ENCODE measurements at regions not wholly inside any gene's neighbourhood (a gene's known extent, or its start where the extent isn't known, plus 50 kb on each side); places are given as distances from the start of the nearest gene placed in this dataset.

- Histone ChIP-seq H3F3A (replicated peaks; ENCODE audit: low read depth) (no peaks in the 10 kb centered on the region), H3K36me3 (ENCODE audit: insufficient read depth) (no peaks in the 10 kb centered on the region), H3K9me2 (ENCODE audit: insufficient read depth) (peaks cover under 1% of the 10 kb centered on the region; the same call in 1 of the 2 replicates), H4K20me1 (replicated peaks; ENCODE audit: insufficient read depth) (no peaks in the 10 kb centered on the region), H3K79me2 (replicated peaks; ENCODE audit: insufficient read depth) (no peaks in the 10 kb centered on the region), H3K27ac (ENCODE audit: low read depth) (no peak overlapping the region), H3K4me3 (no peak overlapping the region), H3K27me3 (ENCODE audit: insufficient read depth) (no peaks in the 10 kb centered on the region), H2AFZ (no peak overlapping the region), H3K4me1 (ENCODE audit: insufficient read depth) (no peaks in the 10 kb centered on the region), H3K4me2 (no peak overlapping the region)
- ATAC-seq (no peak), DNase-seq (ENCODE audit: low spot score) (no peak)
- H3K9me3 Mint-ChIP-seq = peaks cover 2% of the 10 kb centered on the region; the same call in 2 of the 3 replicates
- no peaks in the 10 kb centered on the region for H3K4me1 Mint-ChIP-seq
- H3K4me3 Mint-ChIP-seq = no peak overlapping the region
- H3K27ac Mint-ChIP-seq = no peak overlapping the region
- TF ChIP-seq ZNF114 (CRISPR knock-in tag; IDR thresholded peaks at IDR 0.05) = no peak
- no peak for TF ChIP-seq NANOG (IDR thresholded peaks at IDR 0.05; ENCODE audit: borderline replicate concordance)
- no peak for TF ChIP-seq CTCF (conservative IDR thresholded peaks at IDR 0.05; ENCODE audit: low read depth in 2 of 2)
- TF ChIP-seq, protein P1, sequence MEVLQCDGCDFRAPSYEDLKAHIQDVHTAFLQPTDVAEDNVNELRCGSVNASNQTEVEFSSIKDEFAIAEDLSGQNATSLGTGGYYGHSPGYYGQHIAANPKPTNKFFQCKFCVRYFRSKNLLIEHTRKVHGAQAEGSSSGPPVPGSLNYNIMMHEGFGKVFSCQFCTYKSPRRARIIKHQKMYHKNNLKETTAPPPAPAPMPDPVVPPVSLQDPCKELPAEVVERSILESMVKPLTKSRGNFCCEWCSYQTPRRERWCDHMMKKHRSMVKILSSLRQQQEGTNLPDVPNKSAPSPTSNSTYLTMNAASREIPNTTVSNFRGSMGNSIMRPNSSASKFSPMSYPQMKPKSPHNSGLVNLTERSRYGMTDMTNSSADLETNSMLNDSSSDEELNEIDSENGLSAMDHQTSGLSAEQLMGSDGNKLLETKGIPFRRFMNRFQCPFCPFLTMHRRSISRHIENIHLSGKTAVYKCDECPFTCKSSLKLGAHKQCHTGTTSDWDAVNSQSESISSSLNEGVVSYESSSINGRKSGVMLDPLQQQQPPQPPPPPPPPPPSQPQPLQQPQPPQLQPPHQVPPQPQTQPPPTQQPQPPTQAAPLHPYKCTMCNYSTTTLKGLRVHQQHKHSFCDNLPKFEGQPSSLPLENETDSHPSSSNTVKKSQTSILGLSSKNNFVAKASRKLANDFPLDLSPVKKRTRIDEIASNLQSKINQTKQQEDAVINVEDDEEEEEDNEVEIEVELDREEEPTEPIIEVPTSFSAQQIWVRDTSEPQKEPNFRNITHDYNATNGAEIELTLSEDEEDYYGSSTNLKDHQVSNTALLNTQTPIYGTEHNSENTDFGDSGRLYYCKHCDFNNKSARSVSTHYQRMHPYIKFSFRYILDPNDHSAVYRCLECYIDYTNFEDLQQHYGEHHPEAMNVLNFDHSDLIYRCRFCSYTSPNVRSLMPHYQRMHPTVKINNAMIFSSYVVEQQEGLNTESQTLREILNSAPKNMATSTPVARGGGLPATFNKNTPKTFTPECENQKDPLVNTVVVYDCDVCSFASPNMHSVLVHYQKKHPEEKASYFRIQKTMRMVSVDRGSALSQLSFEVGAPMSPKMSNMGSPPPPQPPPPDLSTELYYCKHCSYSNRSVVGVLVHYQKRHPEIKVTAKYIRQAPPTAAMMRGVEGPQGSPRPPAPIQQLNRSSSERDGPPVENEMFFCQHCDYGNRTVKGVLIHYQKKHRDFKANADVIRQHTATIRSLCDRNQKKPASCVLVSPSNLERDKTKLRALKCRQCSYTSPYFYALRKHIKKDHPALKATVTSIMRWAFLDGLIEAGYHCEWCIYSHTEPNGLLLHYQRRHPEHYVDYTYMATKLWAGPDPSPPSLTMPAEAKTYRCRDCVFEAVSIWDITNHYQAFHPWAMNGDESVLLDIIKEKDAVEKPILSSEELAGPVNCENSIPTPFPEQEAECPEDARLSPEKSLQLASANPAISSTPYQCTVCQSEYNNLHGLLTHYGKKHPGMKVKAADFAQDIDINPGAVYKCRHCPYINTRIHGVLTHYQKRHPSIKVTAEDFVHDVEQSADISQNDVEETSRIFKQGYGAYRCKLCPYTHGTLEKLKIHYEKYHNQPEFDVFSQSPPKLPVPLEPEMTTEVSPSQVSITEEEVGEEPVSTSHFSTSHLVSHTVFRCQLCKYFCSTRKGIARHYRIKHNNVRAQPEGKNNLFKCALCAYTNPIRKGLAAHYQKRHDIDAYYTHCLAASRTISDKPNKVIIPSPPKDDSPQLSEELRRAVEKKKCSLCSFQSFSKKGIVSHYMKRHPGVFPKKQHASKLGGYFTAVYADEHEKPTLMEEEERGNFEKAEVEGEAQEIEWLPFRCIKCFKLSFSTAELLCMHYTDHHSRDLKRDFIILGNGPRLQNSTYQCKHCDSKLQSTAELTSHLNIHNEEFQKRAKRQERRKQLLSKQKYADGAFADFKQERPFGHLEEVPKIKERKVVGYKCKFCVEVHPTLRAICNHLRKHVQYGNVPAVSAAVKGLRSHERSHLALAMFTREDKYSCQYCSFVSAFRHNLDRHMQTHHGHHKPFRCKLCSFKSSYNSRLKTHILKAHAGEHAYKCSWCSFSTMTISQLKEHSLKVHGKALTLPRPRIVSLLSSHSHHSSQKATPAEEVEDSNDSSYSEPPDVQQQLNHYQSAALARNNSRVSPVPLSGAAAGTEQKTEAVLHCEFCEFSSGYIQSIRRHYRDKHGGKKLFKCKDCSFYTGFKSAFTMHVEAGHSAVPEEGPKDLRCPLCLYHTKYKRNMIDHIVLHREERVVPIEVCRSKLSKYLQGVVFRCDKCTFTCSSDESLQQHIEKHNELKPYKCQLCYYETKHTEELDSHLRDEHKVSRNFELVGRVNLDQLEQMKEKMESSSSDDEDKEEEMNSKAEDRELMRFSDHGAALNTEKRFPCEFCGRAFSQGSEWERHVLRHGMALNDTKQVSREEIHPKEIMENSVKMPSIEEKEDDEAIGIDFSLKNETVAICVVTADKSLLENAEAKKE (CRISPR knock-in tag; IDR thresholded peaks at IDR 0.05) = no peak
- TF ChIP-seq CREB1 (CRISPR knock-in tag; IDR thresholded peaks at IDR 0.05; ENCODE audit: low read depth) = no peak
- no peak for TF ChIP-seq EZH2 (IDR thresholded peaks at IDR 0.05; ENCODE audit: low read depth, unreplicated experiment)
- TF ChIP-seq STAT1 (IDR thresholded peaks at IDR 0.05; ENCODE audit: unreplicated experiment) = no peak
- no peak for TF ChIP-seq POLR2AphosphoS5 (IDR thresholded peaks at IDR 0.05; ENCODE audit: low read depth)
- TF ChIP-seq ZNF331 (CRISPR knock-in tag; IDR thresholded peaks at IDR 0.05; ENCODE audit: low read depth) = no peak
- TF ChIP-seq, protein P2, sequence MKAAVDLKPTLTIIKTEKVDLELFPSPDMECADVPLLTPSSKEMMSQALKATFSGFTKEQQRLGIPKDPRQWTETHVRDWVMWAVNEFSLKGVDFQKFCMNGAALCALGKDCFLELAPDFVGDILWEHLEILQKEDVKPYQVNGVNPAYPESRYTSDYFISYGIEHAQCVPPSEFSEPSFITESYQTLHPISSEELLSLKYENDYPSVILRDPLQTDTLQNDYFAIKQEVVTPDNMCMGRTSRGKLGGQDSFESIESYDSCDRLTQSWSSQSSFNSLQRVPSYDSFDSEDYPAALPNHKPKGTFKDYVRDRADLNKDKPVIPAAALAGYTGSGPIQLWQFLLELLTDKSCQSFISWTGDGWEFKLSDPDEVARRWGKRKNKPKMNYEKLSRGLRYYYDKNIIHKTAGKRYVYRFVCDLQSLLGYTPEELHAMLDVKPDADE (IDR thresholded peaks at IDR 0.05) = no peak
- no peak for TF ChIP-seq REST (IDR thresholded peaks at IDR 0.05; ENCODE audit: unreplicated experiment)
- TF ChIP-seq JUNB (IDR thresholded peaks at IDR 0.05; ENCODE audit: unreplicated experiment) = no peak
- TF ChIP-seq EZH2phosphoT487 (IDR thresholded peaks at IDR 0.05; ENCODE audit: unreplicated experiment) = no peak
- H3K27me3 Mint-ChIP-seq (ENCODE audit: insufficient read depth, low read depth, poor library complexity) = no peaks in the 10 kb centered on the region
- H3K36me3 Mint-ChIP-seq (ENCODE audit: low read depth) = no peaks in the 10 kb centered on the region
These were observed 182.2 kb upstream of the TARS1 start for GRCh38 chr5:33258553-33258952.

Measured in GM23338 (cell line).